ENCODE measurements at regions not wholly inside any gene's neighbourhood (a gene's known extent, or its start where the extent isn't known, plus 50 kb on each side); places are given as distances from the start of the nearest gene placed in this dataset.

GRCh38 chr11:106468086-106468485 is 390.6 kb downstream of the AASDHPPT start:
- no peak for TF ChIP-seq GATA3 (IDR thresholded peaks at IDR 0.05; ENCODE audit: low read depth, low read length)
- TF ChIP-seq GATA2 (IDR thresholded peaks at IDR 0.05; ENCODE audit: low read depth, low read length) = no peak

GRCh38 chr11:106468531-106468930 is 391.1 kb downstream of the AASDHPPT start:
- TF ChIP-seq GATA2 (IDR thresholded peaks at IDR 0.05; ENCODE audit: low read depth, low read length) = no peak
- no peak for TF ChIP-seq GATA3 (IDR thresholded peaks at IDR 0.05; ENCODE audit: low read depth, low read length)

GRCh38 chr11:106470230-106470629 is 392.8 kb downstream of the AASDHPPT start:
- TF ChIP-seq GATA2 (IDR thresholded peaks at IDR 0.05; ENCODE audit: low read depth, low read length) = no peak
- TF ChIP-seq GATA3 (IDR thresholded peaks at IDR 0.05; ENCODE audit: low read depth, low read length) = no peak

DNA sequence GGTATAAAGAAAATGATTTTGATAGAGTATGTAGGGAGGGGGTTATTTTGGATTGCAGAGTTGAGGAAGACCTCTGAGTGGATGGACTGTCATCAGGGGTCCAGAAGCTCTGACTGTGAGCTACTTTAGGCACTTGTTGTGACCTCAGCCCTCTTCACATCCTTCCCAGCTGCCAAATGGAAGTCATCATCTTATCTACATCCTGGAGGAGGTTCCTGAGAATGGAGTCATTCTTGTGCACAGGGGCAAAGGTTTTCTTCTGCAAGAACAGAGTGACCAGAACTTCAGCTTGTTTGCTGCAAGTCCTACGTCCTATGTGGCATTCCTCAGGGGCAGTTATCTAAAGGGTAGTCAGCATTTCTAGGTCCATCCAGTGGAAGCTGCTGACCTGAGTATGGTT is 393.8 kb downstream of the AASDHPPT start:
- TF ChIP-seq GATA3 (IDR thresholded peaks at IDR 0.05; ENCODE audit: low read depth, low read length) (no peak), GATA2 (IDR thresholded peaks at IDR 0.05; ENCODE audit: low read depth, low read length) (no peak)

DNA sequence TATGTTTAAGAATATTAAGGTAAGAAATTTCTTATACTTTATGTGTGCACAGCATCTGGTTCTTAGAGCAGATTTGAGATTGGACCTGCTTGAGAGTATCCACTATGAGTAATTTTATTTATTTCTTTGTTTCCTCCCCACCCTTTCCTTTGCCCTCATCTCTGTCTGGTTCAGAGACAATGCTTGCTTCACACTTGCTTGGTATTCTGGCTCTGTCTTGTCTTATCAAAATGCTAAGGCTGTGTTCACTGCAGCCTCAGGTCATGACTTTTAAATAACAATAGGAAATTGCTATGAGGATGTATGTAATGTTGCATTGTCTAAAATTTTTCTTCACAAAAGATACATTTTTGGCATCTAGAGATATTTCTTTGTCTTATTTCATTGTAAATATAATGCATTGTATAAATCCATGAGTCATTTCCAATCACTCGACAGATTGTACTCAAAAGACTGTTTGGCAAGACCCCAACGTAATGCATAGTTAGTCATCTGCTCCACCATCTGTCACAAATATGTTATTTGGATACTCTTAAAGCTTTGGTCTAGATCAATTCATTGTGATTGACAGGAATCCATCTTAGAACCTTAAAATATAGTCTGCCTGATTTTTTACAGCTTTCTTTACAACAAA is 395.7 kb downstream of the AASDHPPT start:
- TF ChIP-seq GATA2 (IDR thresholded peaks at IDR 0.05; ENCODE audit: low read depth, low read length) (no peak), GATA3 (IDR thresholded peaks at IDR 0.05; ENCODE audit: low read depth, low read length) (no peak)

DNA sequence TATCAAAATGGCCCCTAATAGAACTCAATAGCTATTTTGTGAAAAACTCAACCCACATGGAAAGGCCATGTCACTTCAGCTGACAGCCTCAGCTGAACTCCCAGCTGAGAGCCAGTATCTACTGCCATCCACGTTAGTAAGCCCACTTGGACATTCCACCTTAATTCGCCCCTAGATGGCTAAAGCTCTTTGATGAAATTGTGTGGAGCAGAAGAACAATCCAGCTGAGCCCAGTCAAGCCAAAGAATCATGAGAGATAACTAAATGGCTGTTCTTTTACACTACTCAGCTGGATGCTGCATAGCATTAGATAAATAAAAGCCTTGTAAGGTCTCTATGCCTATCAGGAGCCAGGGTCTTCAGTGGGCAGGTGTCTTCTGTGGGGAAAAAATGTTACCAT is 396.8 kb downstream of the AASDHPPT start:
- TF ChIP-seq GATA3 (IDR thresholded peaks at IDR 0.05; ENCODE audit: low read depth, low read length) = no peak
- no peak for TF ChIP-seq GATA2 (IDR thresholded peaks at IDR 0.05; ENCODE audit: low read depth, low read length)

- TF ChIP-seq GATA3 (IDR thresholded peaks at IDR 0.05; ENCODE audit: low read depth, low read length) (no peak), GATA2 (IDR thresholded peaks at IDR 0.05; ENCODE audit: low read depth, low read length) (no peak)
Measured at GRCh38 chr11:106475181-106475580, 397.7 kb downstream of the AASDHPPT start.

DNA sequence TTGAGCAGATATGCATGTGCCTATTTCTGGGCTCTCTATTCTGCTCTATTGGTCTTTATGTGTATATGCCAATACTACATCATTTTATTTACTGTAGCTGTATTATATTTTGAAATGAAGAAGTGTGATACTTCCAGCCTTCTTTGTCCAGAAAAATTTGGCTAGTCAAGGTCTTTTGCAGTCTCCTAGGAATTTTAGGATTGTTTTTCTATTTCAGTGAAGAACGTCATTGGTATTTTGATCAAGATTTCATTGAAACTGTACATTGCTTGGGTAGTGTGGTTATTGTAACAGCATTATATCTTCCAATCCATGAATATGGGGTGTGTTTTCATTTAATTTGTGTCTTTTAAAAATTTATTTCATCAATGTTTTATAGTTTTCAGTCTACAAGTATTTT is 400.3 kb downstream of the AASDHPPT start:
- TF ChIP-seq GATA2 (IDR thresholded peaks at IDR 0.05; ENCODE audit: low read depth, low read length) = no peak
- no peak for TF ChIP-seq GATA3 (IDR thresholded peaks at IDR 0.05; ENCODE audit: low read depth, low read length)

DNA sequence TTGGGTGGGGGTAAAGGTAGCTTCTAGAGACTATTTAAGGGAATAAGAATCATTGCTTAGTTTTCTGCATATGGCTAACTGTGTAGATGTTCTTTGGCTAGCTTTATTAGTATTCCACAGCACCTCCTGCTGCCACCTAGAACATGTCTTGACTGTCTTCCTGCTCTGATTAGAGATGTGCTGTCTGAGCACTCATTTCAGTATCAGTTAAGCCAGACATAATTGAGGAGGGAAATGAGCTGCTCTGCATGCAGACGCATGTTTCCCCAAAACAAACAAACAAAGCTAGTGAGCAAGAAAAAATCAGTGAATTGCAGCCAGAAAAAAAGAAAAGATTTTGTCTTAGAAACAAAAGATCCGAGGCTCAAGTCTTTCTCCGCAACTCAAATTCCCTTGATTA is 402.2 kb downstream of the AASDHPPT start:
- no peak for TF ChIP-seq GATA2 (IDR thresholded peaks at IDR 0.05; ENCODE audit: low read depth, low read length)
- TF ChIP-seq GATA3 (IDR thresholded peaks at IDR 0.05; ENCODE audit: low read depth, low read length) = no peak

- TF ChIP-seq GATA3 (IDR thresholded peaks at IDR 0.05; ENCODE audit: low read depth, low read length) = no peak
- TF ChIP-seq GATA2 (IDR thresholded peaks at IDR 0.05; ENCODE audit: low read depth, low read length) = no peak
Measured at GRCh38 chr11:106480581-106481190, 403.2 kb downstream of the AASDHPPT start.

GRCh38 chr11:106482917-106483785 is 405.7 kb downstream of the AASDHPPT start:
- TF ChIP-seq GATA3 (IDR thresholded peaks at IDR 0.05; ENCODE audit: low read depth, low read length) (no peak), GATA2 (IDR thresholded peaks at IDR 0.05; ENCODE audit: low read depth, low read length) (no peak)

DNA sequence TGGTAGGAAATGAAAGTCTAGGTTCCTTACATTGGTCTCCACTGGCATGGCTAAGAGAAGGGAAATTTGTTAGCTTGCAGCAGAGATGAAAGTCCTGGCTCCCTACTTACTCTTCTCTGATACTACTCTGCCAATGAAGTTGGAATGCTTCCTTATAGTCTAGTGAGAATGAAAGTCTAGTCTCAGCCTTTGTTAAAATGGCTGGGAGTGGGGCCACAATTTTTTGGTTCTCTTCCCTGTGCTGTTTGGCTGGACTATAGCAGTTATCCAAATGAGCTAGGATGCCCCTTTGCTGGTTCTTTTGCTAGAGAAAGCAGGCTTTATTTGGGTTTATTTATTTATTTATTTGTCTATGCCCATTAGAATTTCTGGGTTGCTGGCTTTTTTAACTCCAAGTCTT is 414.3 kb downstream of the AASDHPPT start:
- TF ChIP-seq GATA2 (IDR thresholded peaks at IDR 0.05; ENCODE audit: low read depth, low read length) = no peak
- no peak for TF ChIP-seq GATA3 (IDR thresholded peaks at IDR 0.05; ENCODE audit: low read depth, low read length)

DNA sequence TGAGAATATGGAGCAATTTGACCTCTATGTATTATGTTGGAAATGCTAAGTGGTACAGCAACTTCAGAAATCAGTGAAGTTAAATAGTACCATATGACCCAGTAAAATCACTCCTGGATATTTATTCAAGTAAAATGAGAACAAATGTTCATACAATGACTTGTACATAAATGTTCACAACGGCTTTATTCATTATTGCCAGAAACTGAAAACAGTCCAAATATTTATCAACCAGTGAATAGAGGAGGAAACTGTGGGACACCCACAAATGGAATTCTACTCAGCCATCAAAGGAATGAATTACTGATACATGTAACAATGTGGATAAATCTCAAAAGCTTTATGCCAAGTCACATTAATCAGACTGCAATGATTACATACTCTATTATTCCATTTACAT is 416.3 kb downstream of the AASDHPPT start:
- TF ChIP-seq GATA3 (IDR thresholded peaks at IDR 0.05; ENCODE audit: low read depth, low read length) (no peak), GATA2 (IDR thresholded peaks at IDR 0.05; ENCODE audit: low read depth, low read length) (no peak)

GRCh38 chr11:106495046-106495445 is 417.6 kb downstream of the AASDHPPT start:
- TF ChIP-seq GATA3 (IDR thresholded peaks at IDR 0.05; ENCODE audit: low read depth, low read length) (no peak), GATA2 (IDR thresholded peaks at IDR 0.05; ENCODE audit: low read depth, low read length) (no peak)

DNA sequence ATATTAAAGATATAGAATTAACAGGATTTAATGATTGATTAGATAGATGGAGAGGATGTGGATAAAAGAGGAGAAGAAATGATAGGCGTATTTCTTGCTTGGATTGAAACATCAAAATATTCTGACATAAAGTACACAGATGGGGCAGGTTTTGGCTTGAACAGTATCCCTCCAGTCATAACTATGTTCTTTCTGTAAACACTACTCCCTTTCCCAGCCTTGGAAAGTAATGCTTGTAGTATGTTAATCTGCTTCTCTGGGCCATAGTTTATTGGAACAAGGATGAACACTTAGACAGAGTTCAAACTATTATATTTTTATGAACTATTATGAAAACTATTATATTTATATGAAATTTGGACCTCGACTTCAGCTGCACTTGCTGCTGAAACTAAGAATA is 419.2 kb downstream of the AASDHPPT start:
- TF ChIP-seq GATA2 (IDR thresholded peaks at IDR 0.05; ENCODE audit: low read depth, low read length) (no peak), GATA3 (IDR thresholded peaks at IDR 0.05; ENCODE audit: low read depth, low read length) (no peak)
